HG03025 (cell line): ENCODE measurements at regions not wholly inside any gene's neighbourhood (a gene's known extent, or its start where the extent isn't known, plus 50 kb on each side); places are given as distances from the start of the nearest gene placed in this dataset.
"Not testable (repeated sequence)": the region's sequence is repeated elsewhere in the genome, so short reads cannot be mapped to it uniquely, and the experiment has no call there.

ENCODE experiments used
- ATAC-seq: cut with Tn5 transposase; IDR thresholded peaks from one replicate; pipeline ENCODE4 v1.9.1; 2021; ENCODE audit warnings: mild to moderate bottlenecking, moderate library complexity; ENCODE audit not compliant: unreplicated experiment, low FRiP score

DNA sequence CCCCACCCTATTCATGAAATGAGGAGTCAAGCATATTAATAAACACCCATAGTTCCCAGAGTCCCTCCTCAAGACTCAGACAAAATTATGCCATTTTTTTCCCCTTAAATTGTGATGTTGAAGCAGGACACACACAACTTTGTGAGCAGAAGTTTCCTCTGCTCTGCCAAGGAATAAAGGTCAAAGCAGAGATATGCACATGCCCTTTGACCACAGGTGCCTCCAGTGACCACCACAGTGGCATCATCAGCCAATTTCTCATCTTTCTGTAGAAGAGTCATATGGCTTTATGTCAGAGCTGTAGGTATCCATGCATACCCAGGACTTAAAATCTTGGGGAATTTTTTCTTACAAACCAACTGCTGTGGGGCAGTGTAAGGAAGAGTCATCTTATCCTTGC, 304.4 kb upstream of the GADL1 start:
- no peak for ATAC-seq

DNA sequence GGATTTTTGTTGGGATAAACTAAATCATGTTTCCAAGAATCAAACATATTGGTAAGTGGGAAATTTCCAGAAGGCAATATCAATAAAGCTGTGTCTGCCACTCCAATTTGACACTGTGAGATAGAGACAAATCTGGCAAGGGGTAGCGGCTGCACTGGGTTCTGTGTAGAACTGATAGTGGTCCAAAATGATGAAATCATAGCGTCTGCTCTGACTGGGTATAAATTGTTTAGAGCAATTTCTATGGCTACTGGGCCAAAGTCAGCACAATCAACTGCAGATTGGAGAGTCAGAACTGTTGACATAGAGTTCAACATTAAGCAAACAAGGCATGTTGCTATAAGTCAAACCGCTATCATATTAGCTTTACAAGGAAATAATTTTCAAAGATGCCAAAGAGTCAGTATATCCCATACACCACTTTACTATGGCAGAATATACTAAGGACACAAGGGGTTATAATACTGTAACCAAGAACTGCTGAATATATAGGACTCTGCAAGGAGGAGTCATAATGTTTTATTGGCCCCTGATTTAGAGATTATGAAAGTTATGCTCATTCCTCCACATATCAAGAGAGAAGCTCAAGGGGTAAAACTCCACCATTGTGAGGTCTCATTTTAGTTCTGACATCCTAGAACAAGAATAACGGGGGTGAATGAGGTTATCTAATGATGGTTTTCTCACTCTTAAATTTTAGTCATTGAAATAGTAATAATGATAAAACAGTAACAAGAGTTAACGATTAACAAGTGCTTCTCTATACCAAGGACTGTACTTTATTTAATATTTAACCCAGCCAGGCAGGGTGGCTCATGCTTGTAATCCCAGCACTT, 309.7 kb upstream of the GADL1 start:
- ATAC-seq = no peak

DNA sequence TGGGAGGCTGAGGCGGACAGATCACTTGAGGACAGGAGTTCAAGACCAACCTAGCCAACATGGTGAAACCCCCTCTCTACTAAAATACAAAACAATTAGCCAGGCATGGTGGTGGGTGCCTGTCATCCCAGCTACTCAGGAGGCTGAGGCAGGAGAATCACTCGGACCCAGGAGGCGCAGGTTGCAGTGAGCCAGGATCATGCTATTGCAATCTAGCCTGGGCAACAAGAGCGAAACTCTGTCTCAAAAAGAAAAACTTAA, 310.3 kb upstream of the GADL1 start:
- ATAC-seq = not testable (repeated sequence)

DNA sequence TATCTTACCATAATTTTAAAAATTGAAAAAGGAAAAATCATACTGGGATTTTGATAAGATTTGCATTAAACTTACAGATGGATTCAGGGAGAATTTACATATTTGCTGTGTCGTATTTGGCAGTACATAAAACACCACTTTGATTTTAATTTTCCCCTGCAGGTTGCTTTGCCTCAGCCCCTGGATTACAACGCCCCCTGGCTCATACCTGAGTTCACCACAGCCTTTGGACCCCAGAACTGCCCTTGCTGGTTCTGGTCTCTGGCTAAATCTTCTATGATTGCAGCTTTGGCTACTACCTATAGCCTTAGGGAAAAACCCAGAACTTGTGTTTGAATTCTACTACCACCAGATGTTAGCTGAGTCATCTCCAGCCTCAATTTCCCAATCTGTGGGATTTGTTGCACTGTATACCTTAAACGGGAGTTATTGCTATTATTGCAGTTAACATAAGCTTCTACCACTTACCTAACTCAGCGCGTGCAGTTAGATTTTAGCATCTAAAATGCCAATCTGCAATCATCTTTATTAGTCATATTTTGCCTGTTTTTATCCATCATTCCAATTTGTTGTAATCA, 315.7 kb upstream of the GADL1 start:
- no peak for ATAC-seq

DNA sequence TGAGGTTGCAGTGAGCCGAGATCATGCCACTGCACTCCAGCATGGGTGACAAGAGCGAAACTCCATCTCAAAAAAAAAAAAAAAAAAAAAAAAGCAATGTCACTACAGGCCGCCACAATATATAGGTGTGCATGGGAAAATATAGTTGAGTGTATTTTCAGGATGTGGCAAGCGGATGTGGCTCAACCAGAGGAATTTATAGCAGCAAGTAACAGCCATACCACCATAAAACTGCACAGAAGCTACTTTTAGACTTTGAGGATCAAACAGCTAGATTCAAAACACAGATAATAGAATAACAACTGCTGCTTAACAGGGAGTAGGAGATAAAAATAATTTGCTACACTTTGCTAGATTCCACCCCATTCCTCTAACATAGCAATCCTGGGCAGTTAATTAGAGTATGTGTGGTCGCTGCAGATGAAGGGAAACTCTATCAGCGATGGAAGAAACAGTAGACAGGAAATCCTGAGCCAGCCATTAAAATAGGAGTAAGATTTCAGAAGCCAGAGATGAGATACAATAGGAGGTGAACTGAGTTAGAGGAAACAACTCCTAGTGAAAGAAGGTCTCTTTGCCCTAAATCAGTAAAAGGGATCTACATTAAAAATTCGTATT, 318.7 kb upstream of the STT3B start:
- no peak for ATAC-seq

DNA sequence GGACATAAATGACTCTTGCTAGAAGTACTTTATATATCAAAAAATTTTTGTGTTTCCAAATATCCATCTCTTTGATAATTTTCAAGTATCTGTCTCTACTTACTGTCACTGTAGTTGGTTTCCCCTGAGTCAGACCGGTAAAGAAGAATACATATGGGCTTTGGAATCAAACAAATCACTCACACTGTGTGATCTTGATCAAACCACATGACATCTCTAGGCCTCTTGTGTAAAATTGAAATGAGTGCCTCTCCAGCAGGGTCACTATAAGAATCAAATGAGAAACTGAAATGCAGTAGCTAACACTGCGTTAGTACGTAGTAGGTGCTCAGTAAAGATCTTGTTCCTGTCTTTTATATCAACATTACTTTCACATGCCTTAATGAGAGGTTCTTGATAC, 314.6 kb upstream of the STT3B start:
- no peak for ATAC-seq

DNA sequence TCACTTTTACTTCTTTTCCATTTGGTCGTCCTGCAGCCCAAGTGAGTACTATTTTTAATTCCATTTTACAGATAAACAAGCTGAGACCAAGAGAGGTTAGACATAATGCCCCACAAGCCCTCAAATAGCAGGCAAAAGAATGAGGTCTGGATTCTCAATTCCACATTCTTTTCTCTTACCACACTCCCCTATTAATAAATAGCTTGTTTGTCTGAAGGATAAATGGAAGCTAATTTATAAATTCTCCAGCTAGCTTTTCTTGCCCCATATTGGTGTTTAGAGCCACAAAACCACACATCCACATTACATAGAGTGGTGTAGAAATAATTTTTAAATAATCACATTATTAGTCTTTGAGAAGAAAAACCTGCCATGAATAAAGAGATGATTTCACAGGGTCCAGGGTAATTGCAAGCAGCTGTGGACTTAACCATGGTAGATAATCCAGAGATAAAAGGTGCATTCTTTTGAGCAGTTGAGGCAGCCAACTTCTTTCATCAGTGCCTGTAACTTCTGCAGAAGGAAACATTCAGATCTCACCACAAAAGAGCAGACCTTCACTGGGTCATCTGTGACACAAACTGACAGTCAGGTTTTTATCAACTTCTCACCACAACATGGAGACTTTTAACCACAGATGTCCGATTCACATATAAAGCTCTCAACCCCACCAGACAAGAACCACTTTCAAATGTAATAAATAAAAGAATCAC, 313.4 kb upstream of the STT3B start:
- peak; percentile 53 for ATAC-seq

DNA sequence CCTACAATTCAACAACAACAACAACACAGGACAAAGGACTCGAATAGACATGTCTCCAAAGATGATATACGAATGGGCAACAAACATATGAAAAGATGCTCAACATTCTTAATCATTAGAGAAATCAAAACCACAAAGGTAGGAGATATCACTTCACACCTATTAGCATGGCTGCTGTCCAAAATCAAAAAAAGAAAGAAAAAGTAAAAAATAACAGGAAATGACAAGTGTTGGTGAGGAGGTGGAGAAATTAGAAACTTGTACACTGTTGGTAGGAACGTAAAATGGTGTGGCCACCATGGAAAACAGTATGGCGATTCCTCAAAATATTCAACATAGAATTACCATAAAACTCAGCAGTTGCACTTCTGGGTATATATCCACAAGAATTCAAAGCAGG, 312.3 kb upstream of the STT3B start:
- no peak for ATAC-seq

DNA sequence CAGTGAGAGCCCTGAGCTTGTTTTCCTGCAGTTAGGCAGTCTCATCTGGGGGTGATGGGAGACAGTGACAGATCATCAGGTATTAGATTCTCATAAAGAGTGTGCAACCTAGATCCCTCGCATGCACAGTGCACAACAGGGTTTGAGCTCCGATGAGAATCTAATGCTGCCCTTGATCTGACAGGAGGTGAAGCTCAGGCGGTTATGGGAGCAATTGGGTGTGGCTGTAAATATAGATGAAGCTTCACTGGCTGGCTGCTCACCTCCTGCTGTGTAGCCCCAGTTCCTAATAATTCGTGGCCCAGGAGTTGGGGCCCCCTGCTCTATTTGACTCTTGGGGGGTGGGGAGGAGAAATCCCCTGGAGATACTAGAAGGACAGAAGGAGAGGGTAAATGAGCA, 309.4 kb upstream of the STT3B start:
- no peak for ATAC-seq

DNA sequence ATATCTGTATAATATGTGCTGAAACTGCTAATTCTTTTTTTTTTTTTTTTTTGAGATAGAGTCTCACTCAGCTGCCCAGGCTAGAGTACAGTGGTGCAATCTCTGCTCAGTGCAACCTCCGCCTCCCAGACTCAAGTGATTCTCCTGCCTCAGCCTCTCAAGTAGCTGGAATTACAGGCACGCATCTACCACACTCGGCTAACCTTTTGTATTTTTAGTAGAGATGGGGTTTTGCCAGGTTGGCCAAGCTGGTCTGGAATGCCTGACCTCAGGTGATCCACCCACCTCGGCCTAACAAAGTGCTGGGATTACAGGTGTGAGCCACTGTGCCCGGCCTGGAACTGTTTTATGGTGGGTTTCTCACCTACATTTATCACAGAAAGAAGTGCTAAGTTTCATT, 307.8 kb upstream of the STT3B start:
- ATAC-seq = no peak

DNA sequence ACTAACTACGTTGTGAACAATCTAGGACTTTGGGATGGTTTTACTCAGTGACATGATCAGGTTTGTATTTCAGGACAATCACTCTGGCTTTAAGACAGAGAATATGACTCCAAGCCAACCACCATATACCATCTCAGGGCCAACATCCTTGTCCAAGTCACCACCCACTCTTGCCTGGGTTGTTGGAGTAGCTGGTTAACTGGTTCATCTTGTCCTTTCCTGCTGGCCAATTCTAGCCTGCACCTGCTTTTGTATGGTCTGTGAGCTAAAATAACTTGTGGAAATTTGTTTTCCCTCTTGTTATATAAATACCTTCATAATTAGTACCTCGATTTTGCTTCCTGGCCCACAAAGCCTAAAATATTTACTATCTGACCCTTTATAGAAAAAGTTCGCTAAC, 306.8 kb upstream of the STT3B start:
- no peak for ATAC-seq

DNA sequence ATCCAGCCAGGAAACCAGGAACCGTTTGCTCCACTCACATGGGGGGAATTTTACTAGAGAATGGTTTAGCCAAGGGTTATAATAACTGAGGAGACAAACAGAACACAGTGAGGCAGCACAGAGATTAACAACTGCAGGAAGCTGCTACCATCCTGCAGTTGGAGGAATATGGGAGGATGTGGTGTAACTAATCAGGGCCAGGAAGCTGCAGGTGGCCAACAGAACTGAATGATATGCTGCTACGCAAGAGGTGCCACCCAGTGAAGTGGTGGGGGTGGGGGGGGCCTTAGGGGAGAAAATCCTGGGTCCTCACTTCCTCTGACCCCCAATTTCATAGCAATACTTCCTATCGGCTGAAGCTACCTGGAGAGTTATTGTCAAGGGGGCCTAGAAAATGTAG, 306.4 kb upstream of the STT3B start:
- no peak for ATAC-seq

DNA sequence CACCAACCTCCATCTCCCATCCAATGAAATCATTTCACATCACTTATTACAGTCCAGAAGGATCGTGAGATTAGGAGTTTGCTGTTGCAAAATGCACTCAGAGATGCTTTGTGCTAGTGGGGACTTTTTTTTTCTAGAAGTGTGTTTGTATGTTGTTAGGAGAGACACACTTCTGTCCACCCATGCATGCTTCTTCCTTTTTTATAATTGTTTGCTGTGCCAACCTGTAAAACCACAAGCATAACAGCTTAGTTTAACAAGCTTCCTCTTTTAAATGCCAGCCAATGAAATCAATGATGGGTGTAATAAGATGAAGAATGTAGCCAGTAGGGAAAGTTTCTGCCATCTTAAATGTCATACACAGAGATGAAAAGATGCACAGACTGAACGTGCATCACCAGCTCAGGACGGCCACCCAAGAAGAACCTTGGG, 305.6 kb upstream of the STT3B start:
- ATAC-seq = no peak

DNA sequence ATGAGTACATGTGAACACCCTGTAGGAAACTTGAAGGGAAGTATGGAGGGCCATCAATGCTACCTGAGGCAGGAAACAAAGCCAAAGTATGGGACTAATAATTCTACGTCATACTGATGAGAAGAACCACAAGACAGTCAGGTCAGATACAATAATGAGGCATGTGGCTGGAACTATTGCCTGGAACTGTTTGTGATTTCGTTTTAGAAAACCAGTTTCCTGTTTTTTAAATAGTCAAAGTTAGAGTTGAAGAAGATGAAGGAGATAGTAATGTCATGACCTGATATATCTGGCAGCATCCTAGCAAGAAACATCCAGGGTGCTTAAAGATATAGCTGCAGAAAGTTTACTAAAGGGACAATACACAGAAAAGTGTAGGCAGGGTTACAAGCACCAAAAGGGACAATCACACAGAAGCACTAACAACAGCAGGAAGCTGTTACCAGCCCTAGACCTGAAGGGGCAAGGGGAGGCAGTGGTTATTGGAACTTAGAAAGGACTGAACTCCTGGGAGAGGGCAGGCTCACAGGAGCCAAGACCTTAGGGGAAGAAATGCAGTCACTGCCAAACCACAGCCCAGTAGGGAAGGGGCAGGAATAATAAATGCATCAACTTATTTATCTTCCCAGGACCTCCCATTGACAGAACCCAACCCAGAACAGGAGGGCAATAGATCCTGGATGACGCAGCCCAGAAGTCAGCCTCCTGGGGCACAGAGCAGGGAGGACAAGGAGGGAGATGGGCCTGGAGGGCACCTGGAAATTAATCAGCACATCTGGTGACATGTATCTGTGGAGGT, 302.1 kb upstream of the STT3B start:
- no peak for ATAC-seq

DNA sequence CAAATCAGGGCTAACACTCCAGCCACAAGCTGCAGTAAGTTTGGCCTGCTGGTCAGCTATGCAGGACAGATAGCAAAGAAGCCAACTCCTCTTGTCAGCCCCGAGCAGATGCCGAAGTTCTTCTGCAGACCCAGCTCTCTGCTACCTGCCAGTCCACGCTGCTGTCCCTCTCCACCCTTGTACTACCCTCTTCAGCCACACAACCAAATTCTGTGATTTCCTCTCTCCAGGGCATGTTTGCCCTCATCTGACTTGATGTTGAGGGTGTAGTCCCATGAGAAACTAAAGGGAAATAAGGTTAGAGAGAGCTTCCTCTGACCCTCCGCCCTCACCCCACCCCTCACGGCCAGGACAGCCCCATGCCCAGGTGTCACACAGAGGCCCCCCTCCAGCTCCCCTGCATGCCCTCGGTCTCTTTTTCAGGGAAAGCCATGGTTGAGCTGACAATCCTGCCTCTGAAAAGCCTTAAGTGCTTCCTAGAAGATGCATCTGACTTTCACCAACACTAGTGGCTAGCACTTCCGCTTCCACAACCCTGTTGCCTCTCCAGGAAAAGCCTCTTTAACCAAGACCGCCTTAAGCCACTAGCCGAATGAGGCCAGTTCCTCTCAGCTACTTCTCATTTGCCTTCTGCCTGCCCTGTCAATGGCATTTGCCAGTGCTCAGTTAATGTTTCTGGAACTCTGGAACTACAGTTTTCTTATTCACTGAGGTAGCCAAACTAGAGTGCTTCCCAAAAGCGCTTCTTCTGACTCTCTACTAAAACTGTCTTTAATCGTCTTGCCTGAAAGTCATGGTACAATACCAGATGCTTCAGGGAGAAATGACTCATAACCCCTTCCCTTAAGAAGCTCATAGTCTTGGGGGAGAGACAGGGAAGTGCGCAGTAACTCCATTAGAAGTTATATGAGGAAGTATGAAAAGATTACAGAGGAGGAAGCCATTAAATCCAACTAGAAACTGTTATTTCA, 300.4 kb upstream of the STT3B start:
- peak; percentile 35 for ATAC-seq

DNA sequence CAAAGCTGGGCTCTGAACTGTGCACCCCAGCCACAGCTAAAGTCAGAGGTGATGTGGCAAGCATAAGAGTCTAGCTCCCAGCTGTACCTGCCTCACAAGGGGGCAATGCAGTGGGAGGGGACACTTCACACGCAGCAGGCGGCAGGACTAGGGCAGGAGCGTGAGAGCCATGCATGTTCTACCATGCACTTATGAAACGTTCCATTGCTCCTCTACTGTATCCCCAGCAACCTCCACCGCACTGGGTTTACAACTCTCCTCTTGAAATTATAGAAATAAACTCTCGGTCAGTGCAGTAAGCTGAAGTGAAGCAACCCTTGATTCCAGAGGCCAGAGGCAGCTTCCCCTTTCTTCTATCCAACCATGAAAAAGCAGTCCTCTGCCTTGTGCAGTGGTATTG, 298.6 kb upstream of the STT3B start:
- ATAC-seq = no peak

DNA sequence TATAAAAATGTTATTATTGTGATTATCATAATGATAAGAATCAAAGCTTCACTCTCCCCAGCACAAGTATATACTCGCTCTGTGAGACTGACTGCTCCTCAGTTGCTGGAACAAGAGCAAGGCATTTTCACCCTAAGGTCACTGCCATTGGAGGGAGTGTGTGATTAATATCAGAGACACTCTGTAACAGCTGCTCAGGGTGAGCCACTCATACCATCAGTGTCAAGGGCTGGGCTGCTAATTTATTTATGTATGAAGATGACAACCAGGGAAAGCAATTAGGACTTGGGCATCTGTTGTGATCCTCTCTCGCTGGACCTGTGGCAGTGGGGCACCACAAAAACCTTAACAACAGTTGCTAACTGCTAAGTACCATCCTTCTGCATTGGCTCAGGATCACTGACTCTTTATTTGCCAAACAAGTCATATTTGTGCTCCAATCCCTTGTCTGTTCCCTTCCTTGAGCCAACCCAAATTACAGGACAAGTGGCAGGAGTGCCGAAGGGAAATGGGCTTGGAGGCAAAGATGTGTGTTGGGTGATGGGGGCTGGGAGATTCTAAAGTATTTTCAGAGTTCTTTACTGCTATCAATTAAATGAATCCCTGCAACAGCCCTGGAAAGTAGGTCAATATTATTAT, 297.5 kb upstream of the STT3B start:
- no peak for ATAC-seq

DNA sequence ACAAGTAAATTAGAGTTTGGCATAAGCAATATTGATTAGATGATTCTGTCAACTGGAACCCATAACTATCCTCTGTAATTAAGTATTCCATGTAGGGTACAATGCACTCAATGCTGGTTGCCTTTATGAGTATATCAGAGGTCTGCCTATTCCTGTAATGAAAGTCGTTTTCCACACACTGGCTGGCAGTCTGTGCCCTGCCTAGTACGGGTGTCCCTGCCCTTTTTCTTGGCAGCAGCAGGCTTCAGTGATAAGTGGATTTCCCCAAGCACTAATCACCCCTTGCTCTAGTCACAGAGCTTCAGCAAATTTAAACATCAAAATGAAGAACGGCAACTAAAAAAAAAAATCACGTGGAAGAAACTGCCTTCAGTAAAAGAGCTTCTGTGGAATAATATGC, 294.8 kb upstream of the STT3B start:
- no peak for ATAC-seq

DNA sequence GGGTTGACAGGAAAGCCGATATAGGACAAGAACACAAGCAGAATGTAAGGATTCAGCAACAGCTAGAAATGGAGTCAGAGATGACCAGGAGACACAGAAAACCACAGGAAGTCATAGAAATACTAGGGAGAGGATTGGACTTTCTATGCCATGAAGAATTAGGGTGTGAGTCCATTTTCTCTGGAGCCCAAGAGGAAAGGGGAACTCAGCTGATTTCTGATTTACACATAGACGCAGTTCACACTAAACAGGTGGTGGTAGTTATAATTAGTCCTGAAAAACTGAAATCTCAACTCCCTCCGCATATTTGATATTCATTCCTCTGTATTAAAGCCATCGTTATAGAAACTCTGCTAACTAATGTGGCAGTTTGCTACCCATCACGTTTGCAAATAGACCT, 292.7 kb upstream of the STT3B start:
- no peak for ATAC-seq
